ENCODE measurements at regions not wholly inside any gene's neighbourhood (a gene's known extent, or its start where the extent isn't known, plus 50 kb on each side); places are given as distances from the start of the nearest gene placed in this dataset.

GRCh38 chr20:50357783-50358161 lies 152.4 kb upstream of the PTPN1 start:
- intact Hi-C loops (cut with DNase I), result no loop called here
- Histone ChIP-seq H3K36me3 (no peaks in the 10 kb centered on the region), H3K9me3 (no peaks in the 10 kb centered on the region), H3K27me3 (no peaks in the 10 kb centered on the region), H3K27ac (no peak overlapping the region), H3K4me3 (no peak overlapping the region), H3K4me1 (no peaks in the 10 kb centered on the region)
- ATAC-seq (no peak), FAIRE-seq (no peak), DNase-seq (no peak)
- no peak for TF ChIP-seq CTCF (IDR thresholded peaks at IDR 0.05)
- WGBS, 2 donors, result 89 to 90% methylated on average over 6 of the region's 6 CpGs

GRCh38 chr20:50358166-50358565 lies 152.0 kb upstream of the PTPN1 start:
- DNase-seq (no peak), ATAC-seq (no peak), FAIRE-seq (no peak)
- Histone ChIP-seq H3K36me3 (no peaks in the 10 kb centered on the region), H3K27me3 (no peaks in the 10 kb centered on the region), H3K9me3 (no peaks in the 10 kb centered on the region), H3K27ac (no peak overlapping the region), H3K4me3 (no peak overlapping the region), H3K4me1 (no peaks in the 10 kb centered on the region)
- WGBS, 2 donors, result 88 to 91% methylated on average over 5 of the region's 5 CpGs
- intact Hi-C loops (cut with DNase I), result no loop called here
- TF ChIP-seq CTCF (IDR thresholded peaks at IDR 0.05), result no peak

GRCh38 chr20:50358971-50359370 lies 151.2 kb upstream of the PTPN1 start:
- ATAC-seq (no peak), FAIRE-seq (no peak), DNase-seq (no peak)
- TF ChIP-seq CTCF (IDR thresholded peaks at IDR 0.05), result no peak
- no peaks in the 10 kb centered on the region for H3K4me1 ChIP-seq
- no peaks in the 10 kb centered on the region for H3K36me3 ChIP-seq
- H3K27ac ChIP-seq, result no peak overlapping the region
- 91 to 93% methylated on average over 13 of the region's 13 CpGs for WGBS, 2 donors
- H3K4me3 ChIP-seq, result no peak overlapping the region
- intact Hi-C loops (cut with DNase I), result no loop called here
- no peaks in the 10 kb centered on the region for H3K9me3 ChIP-seq
- no peaks in the 10 kb centered on the region for H3K27me3 ChIP-seq

GRCh38 chr20:50359607-50360217 lies 150.5 kb upstream of the PTPN1 start:
- FAIRE-seq (no peak), DNase-seq (peak in 1 of 6 donors; percentile 46), ATAC-seq (peak in 1 of 4 donors; percentile 23)
- Histone ChIP-seq H3K4me1 (no peaks in the 10 kb centered on the region), H3K4me3 (no peak overlapping the region), H3K9me3 (no peaks in the 10 kb centered on the region), H3K27me3 (no peaks in the 10 kb centered on the region), H3K36me3 (no peaks in the 10 kb centered on the region), H3K27ac (no peak overlapping the region)
- intact Hi-C loops (cut with DNase I), result no loop called here
- 81% methylated on average over 8 of the region's 8 CpGs for WGBS, 2 donors
- no peak for TF ChIP-seq CTCF (IDR thresholded peaks at IDR 0.05)

- TF ChIP-seq CTCF (IDR thresholded peaks at IDR 0.05), result no peak
- WGBS, 2 donors, result 37 to 40% methylated on average over 8 of the region's 8 CpGs
- H3K4me1 ChIP-seq, result no peaks in the 10 kb centered on the region
- intact Hi-C loops (cut with DNase I), result no loop called here
- no peaks in the 10 kb centered on the region for H3K27me3 ChIP-seq
- DNase-seq (no peak), FAIRE-seq (no peak), ATAC-seq (peak; percentile 28 to 82 (median 44))
- H3K4me3 ChIP-seq, result no peak overlapping the region
- H3K36me3 ChIP-seq, result no peaks in the 10 kb centered on the region
- H3K9me3 ChIP-seq, result no peaks in the 10 kb centered on the region
- no peak overlapping the region for H3K27ac ChIP-seq
Measured at GRCh38 chr20:50360218-50360672, 149.9 kb upstream of the PTPN1 start.

All from pancreas (tissue), 10 donors.